PC-3 (cell line): ENCODE measurements at regions not wholly inside any gene's neighbourhood (a gene's known extent, or its start where the extent isn't known, plus 50 kb on each side); places are given as distances from the start of the nearest gene placed in this dataset.
A peak's percentile ranks its signal among the peaks of the same experiment; 100 is the strongest.

Experiments
- ATAC-seq: fragments of 200-7000 bp; cut with Tn5 transposase; 2 replicates; pipeline ENCODE4 v1.9.1; 2020; ENCODE audit warnings: mild to moderate bottlenecking, moderate library complexity
- BruUV-seq: library from RNA; stranded (reverse); fragments of 400-500 nt; replicated peaks from 2 replicates; lab custom pipeline; 2021; lab: Mats Ljungman, UMichigan
- CTCF ChIA-PET: fragments of 300-600 bp; sonication (Branson Sonifier 250); formaldehyde crosslinking; loops from one replicate; lab custom pipeline; 2022; ENCODE audit warnings: antibody characterized with exemption; lab: Charles Lee
- POLR2A ChIA-PET: fragments of 300-600 bp; sonication (Branson Sonifier 250); formaldehyde crosslinking; loops from one replicate; lab custom pipeline; 2022; ENCODE audit warnings: antibody characterized with exemption; ENCODE audit not compliant: unreplicated experiment; lab: Charles Lee
- DNase-seq: peaks from one replicate; pipeline ENCODE4 v3.0.0-alpha.2; 2015
- H2AFZ ChIP-seq: fragments of 300-600 bp; sonication (generic); 2 replicates; pipeline ENCODE4 v1.6.0; 2016; ENCODE audit warnings: antibody characterized with exemption, low read length
- H3F3A ChIP-seq: fragments of 300-600 bp; sonication (generic); one replicate; pipeline ENCODE4 v1.6.0; 2017; ENCODE audit warnings: antibody characterized with exemption, low read length, control low read depth, mild to moderate bottlenecking; ENCODE audit not compliant: unreplicated experiment
- H3K27ac ChIP-seq: fragments of 300-600 bp; sonication (generic); 2 replicates; pipeline ENCODE4 v1.5.1; 2016; ENCODE audit warnings: mild to moderate bottlenecking, low read length
- H3K27me3 ChIP-seq: fragments of 300-600 bp; sonication (generic); 2 replicates; pipeline ENCODE4 v1.6.1; 2016; ENCODE audit warnings: low read length, mixed read lengths
- H3K36me3 ChIP-seq: fragments of 300-600 bp; sonication (generic); 2 replicates; pipeline ENCODE4 v1.6.1; 2016; ENCODE audit warnings: low read depth, mixed run types, low read length, mixed read lengths
- H3K4me1 ChIP-seq: fragments of 300-600 bp; sonication (generic); 2 replicates; pipeline ENCODE4 v1.5.1; 2016; ENCODE audit warnings: low read length; ENCODE audit not compliant: insufficient read depth
- H3K4me2 ChIP-seq: fragments of 300-600 bp; sonication (generic); 2 replicates; pipeline ENCODE4 v1.6.0; 2016; ENCODE audit warnings: low read length
- H3K4me3 ChIP-seq: fragments of 300-600 bp; sonication (generic); 2 replicates; pipeline ENCODE4 v1.5.1; 2016; ENCODE audit warnings: mild to moderate bottlenecking, low read length, mixed read lengths
- H3K79me2 ChIP-seq: fragments of 300-600 bp; sonication (generic); 2 replicates; pipeline ENCODE4 v1.6.1; 2017; ENCODE audit warnings: low read length, mixed read lengths
- H3K9ac ChIP-seq: fragments of 300-600 bp; sonication (generic); 2 replicates; pipeline ENCODE4 v1.6.0; 2016; ENCODE audit warnings: mild to moderate bottlenecking, low read length
- H3K9me2 ChIP-seq: fragments of 300-600 bp; sonication (generic); replicated peaks from 2 replicates; pipeline ENCODE4 v1.6.1; 2016; ENCODE audit warnings: mixed run types, low read length, mixed read lengths
- H3K9me3 ChIP-seq: fragments of 300-600 bp; sonication (generic); 2 replicates; pipeline ENCODE4 v1.6.1; 2016; ENCODE audit warnings: low read length, mixed read lengths
- H4K20me1 ChIP-seq: fragments of 300-600 bp; sonication (generic); 2 replicates; pipeline ENCODE4 v1.6.1; 2016; ENCODE audit warnings: low read length, mixed read lengths
- CTCF ChIP-seq: fragments of 300-600 bp; sonication (generic); conservative IDR thresholded peaks from 2 replicates; pipeline ENCODE4 v1.5.1; 2017; ENCODE audit warnings: antibody characterized with exemption, low read depth, mild to moderate bottlenecking, low read length
- EZH2 ChIP-seq: fragments of 300-600 bp; sonication (generic); IDR thresholded peaks from one replicate; pipeline ENCODE4 v1.6.1; 2017; ENCODE audit warnings: antibody characterized with exemption, mild to moderate bottlenecking, low read length; ENCODE audit not compliant: unreplicated experiment
- EZH2phosphoT487 ChIP-seq: fragments of 300-600 bp; sonication (generic); IDR thresholded peaks from 2 replicates; pipeline ENCODE4 v1.6.1; 2018; ENCODE audit warnings: mild to moderate bottlenecking, antibody characterized with exemption, low read length, borderline replicate concordance
- intact Hi-C: fragments of 100-400 bp; cut with micrococcal nuclease; formaldehyde crosslinking; loops from 2 replicates; pipeline ENCODE4 v1.9.0; 2023

GRCh38 chr17:14803826-14804225, 461.3 kb downstream of the PMP22 start:
- Histone ChIP-seq H3K4me1 (no peaks in the 10 kb centered on the region), H3K36me3 (no peaks in the 10 kb centered on the region), H3K79me2 (no peaks in the 10 kb centered on the region), H2AFZ (no peak overlapping the region), H3K9me2 (no peaks in the 10 kb centered on the region), H3K4me3 (no peak overlapping the region), H3F3A (no peaks in the 10 kb centered on the region), H3K9me3 (peaks cover 4% of the 10 kb centered on the region; the same call in 1 of the 2 replicates), H3K27me3 (peaks cover 15% of the 10 kb centered on the region), H4K20me1 (no peaks in the 10 kb centered on the region), H3K9ac (no peak overlapping the region), H3K27ac (no peak overlapping the region), H3K4me2 (no peak overlapping the region)
- ChIA-PET POLR2A (no interaction called here), CTCF (no interaction called here)
- BruUV-seq: no TSS peak
- DNase-seq (no peak), ATAC-seq (no peak)
- TF ChIP-seq CTCF (no peak), EZH2 (no peak), EZH2phosphoT487 (no peak)
- intact Hi-C loops: no loop called here

GRCh38 chr17:14797801-14798200, 467.3 kb downstream of the PMP22 start:
- Histone ChIP-seq H3K9me2 (no peaks in the 10 kb centered on the region), H3K9me3 (no peaks in the 10 kb centered on the region), H4K20me1 (no peaks in the 10 kb centered on the region), H3F3A (no peaks in the 10 kb centered on the region), H3K4me1 (no peaks in the 10 kb centered on the region), H3K36me3 (no peaks in the 10 kb centered on the region), H3K4me2 (no peak overlapping the region), H2AFZ (no peak overlapping the region), H3K79me2 (no peaks in the 10 kb centered on the region), H3K9ac (no peak overlapping the region), H3K27ac (no peak overlapping the region), H3K4me3 (no peak overlapping the region), H3K27me3 (peaks cover 34% of the 10 kb centered on the region)
- BruUV-seq: no TSS peak
- TF ChIP-seq EZH2phosphoT487 (no peak), CTCF (no peak), EZH2 (no peak)
- ATAC-seq (no peak), DNase-seq (no peak)
- POLR2A ChIA-PET: no interaction called here
- CTCF ChIA-PET: no interaction called here
- intact Hi-C loops: no loop called here

- Histone ChIP-seq H3K4me1 (no peaks in the 10 kb centered on the region), H3K9me2 (no peaks in the 10 kb centered on the region), H3F3A (no peaks in the 10 kb centered on the region), H3K4me3 (no peak overlapping the region), H3K36me3 (no peaks in the 10 kb centered on the region), H3K9ac (no peak overlapping the region), H3K9me3 (no peaks in the 10 kb centered on the region), H3K79me2 (no peaks in the 10 kb centered on the region), H2AFZ (no peak overlapping the region), H4K20me1 (no peaks in the 10 kb centered on the region), H3K4me2 (no peak overlapping the region), H3K27ac (no peak overlapping the region), H3K27me3 (peaks cover 40% of the 10 kb centered on the region)
- TF ChIP-seq EZH2 (no peak), EZH2phosphoT487 (no peak), CTCF (no peak)
- ATAC-seq (no peak), DNase-seq (peak; percentile 4)
- POLR2A ChIA-PET: no interaction called here
- intact Hi-C loops: no loop called here
- CTCF ChIA-PET: no interaction called here
- BruUV-seq: no TSS peak
These were observed 468.1 kb downstream of the PMP22 start for GRCh38 chr17:14797021-14797420.
